Ascending aorta (tissue), 2 donors: ENCODE measurements at regions not wholly inside any gene's neighbourhood (a gene's known extent, or its start where the extent isn't known, plus 50 kb on each side); places are given as distances from the start of the nearest gene placed in this dataset.
"Not testable (repeated sequence)": the region's sequence is repeated elsewhere in the genome, so short reads cannot be mapped to it uniquely, and the experiment has no call there.

Experiments
- DNase-seq, 2 donors: peaks; one replicate each; pipeline ENCODE4 v3.0.0-alpha.2; 2019; ENCODE audit warnings: low spot score in 2 of 2
- H3K27ac ChIP-seq, 2 donors: fragments of 200-600 bp; sonication (generic); one replicate each; pipeline ENCODE4 v1.5.1; 2016 to 2017; ENCODE audit warnings: mild to moderate bottlenecking in 1 of 2
- H3K27me3 ChIP-seq: fragments of 200-600 bp; sonication (generic); one replicate; pipeline ENCODE4 v1.5.1; 2017
- H3K36me3 ChIP-seq, 2 donors: fragments of 200-600 bp; sonication (generic); one replicate each; pipeline ENCODE4 v1.5.1; 2016
- H3K4me1 ChIP-seq, 2 donors: fragments of 200-600 bp; sonication (generic); one replicate each; pipeline ENCODE4 v1.5.1; 2016 to 2017; ENCODE audit warnings: mild to moderate bottlenecking in 1 of 2
- H3K4me3 ChIP-seq, 2 donors: fragments of 200-600 bp; sonication (generic); one replicate each; pipeline ENCODE4 v1.5.1; 2016 to 2017; ENCODE audit warnings: mild to moderate bottlenecking in 1 of 2
- H3K9me3 ChIP-seq, 2 donors: fragments of 200-600 bp; sonication (generic); one replicate each; pipeline ENCODE4 v1.5.1; 2016
- CTCF ChIP-seq, 3 experiments: fragments of 200-600 bp in 2 of 3; fragments of 450-650 bp in 1 of 3; sonication (generic) in 2 of 3; IDR thresholded peaks; one replicate each; pipeline ENCODE4 v1.5.1; 2016 to 2019; ENCODE audit warnings: antibody characterized with exemption in 3 of 3, mild to moderate bottlenecking in 1 of 3, moderate library complexity in 1 of 3
- intact Hi-C: fragments of 100-400 bp; cut with DNase I; formaldehyde crosslinking; loops from one replicate; pipeline ENCODE4 v1.15.1; 2023

GRCh38 chr7:81234896-81235295 lies 316.0 kb upstream of the SEMA3C start:
- Histone ChIP-seq H3K4me3 (no peak overlapping the region), H3K27ac (no peak overlapping the region), H3K4me1 (no peaks in the 10 kb centered on the region), H3K27me3 (no peaks in the 10 kb centered on the region), H3K36me3 (no peaks in the 10 kb centered on the region), H3K9me3 (no peaks in the 10 kb centered on the region)
- TF ChIP-seq CTCF (IDR thresholded peaks at IDR 0.05): no peak
- intact Hi-C loops: no loop called here
- no peak for DNase-seq

- TF ChIP-seq CTCF (IDR thresholded peaks at IDR 0.05): no peak
- H3K4me1 ChIP-seq: no peaks in the 10 kb centered on the region
- H3K27me3 ChIP-seq: no peaks in the 10 kb centered on the region
- DNase-seq: no peak
- no peak overlapping the region for H3K4me3 ChIP-seq
- H3K36me3 ChIP-seq: no peaks in the 10 kb centered on the region
- no peak overlapping the region for H3K27ac ChIP-seq
- intact Hi-C loops: no loop called here
- H3K9me3 ChIP-seq: no peaks in the 10 kb centered on the region
These were observed 314.5 kb upstream of the SEMA3C start for GRCh38 chr7:81233208-81233940.

DNA sequence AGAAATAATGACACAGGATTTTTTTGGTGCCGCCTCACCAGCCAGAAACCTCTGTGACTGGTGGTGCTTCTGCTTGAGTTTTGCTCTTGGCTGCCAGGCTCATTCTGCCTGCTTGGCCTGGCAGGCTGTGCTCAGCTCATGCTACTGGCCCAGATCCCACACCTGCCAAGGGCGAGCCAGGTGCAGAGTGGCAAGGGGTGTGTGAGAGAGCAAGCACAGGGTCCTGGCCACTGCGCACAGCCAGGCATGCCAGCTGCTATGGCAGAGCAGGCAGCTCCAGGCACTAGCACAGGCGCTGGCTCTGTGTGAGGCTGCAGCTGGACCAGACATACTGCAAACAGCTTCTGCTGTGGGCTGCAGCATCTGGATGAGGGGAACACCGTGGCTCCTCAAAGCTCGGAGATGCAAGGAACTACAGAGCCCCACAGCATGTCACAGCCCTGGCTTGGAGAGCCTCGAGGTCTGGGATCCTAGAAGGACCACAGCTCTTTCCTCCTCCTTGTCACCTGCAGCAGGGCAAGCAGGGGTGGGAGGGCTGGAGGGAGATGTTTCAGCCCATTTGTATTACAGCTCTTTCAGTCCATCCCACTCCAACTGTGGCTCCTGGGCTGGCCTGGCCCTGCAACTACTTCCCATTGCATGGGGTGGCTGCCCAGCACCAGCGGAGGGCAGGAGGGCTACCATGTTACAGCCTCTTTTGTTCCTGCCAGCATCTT lies 313.4 kb upstream of the SEMA3C start:
- H3K9me3 ChIP-seq: no peaks in the 10 kb centered on the region
- no peak for TF ChIP-seq CTCF (IDR thresholded peaks at IDR 0.05)
- no peak overlapping the region for H3K27ac ChIP-seq
- no peaks in the 10 kb centered on the region for H3K36me3 ChIP-seq
- no peak overlapping the region for H3K4me3 ChIP-seq
- no peak for DNase-seq
- H3K4me1 ChIP-seq: no peaks in the 10 kb centered on the region
- H3K27me3 ChIP-seq: no peaks in the 10 kb centered on the region
- intact Hi-C loops: no loop called here

DNA sequence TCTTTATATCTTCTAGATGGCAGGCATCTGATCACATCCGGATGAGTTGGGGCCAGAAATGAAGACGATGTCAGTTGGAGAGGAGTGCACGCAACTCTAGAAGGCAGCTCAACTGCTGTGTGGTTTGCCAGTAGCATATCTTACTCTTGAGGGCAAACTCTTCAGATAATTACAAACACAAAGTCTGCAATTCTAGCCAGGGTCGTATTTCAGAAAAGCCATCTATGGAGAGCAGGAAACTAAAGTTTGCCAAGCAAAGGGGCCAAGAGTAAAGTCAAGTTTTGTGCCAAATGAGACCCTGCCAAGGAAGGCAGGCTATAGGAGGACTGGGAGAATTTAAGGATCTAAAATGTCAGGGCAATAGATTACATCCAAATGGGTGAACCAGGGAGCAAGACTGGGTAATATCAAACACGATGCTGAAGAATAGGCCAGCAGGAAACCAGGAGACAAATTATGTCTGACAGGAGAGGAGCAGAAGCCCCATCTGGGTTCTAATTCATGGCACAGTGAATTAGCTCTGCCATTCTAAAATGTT lies 312.5 kb upstream of the SEMA3C start:
- no peak for DNase-seq
- intact Hi-C loops: no loop called here
- H3K27ac ChIP-seq: no peak overlapping the region
- H3K4me3 ChIP-seq: no peak overlapping the region
- TF ChIP-seq CTCF (IDR thresholded peaks at IDR 0.05): no peak
- H3K36me3 ChIP-seq: no peaks in the 10 kb centered on the region
- H3K9me3 ChIP-seq: no peaks in the 10 kb centered on the region
- no peaks in the 10 kb centered on the region for H3K27me3 ChIP-seq
- no peaks in the 10 kb centered on the region for H3K4me1 ChIP-seq

GRCh38 chr7:81226234-81226633 lies 307.4 kb upstream of the SEMA3C start:
- no peak for TF ChIP-seq CTCF (IDR thresholded peaks at IDR 0.05)
- intact Hi-C loops: no loop called here
- Histone ChIP-seq H3K27me3 (no peaks in the 10 kb centered on the region), H3K9me3 (peaks cover 0 to 7% of the 10 kb centered on the region in 2 donors), H3K4me3 (no peak overlapping the region), H3K27ac (no peak overlapping the region), H3K36me3 (no peaks in the 10 kb centered on the region), H3K4me1 (no peaks in the 10 kb centered on the region)
- DNase-seq: no peak

DNA sequence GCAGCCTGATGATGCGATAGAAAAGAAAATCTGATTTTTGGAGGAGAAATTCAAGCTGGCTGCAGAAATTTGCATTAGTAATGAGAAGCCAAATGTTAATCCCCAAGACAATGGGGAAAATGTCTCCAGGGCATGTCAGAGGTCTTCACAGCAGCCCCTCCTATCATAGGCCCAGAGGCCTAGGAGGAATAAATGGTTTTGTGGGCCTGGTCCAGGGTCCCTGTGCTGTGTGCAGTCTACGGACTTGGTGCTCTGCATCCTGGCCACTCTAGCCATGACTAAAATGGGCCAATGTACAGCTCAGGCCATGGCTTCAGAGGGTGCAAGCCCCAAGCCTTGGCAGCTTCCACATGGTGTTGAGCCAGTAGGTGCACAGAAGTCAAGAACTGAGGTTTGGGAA lies 303.8 kb upstream of the SEMA3C start:
- DNase-seq, H3K9me3 ChIP-seq, H3K36me3 ChIP-seq, H3K4me1 ChIP-seq, H3K4me3 ChIP-seq, H3K27me3 ChIP-seq, intact Hi-C loops, H3K27ac ChIP-seq: not testable (repeated sequence)
